Testis (tissue), 2 donors: ENCODE measurements at regions not wholly inside any gene's neighbourhood (a gene's known extent, or its start where the extent isn't known, plus 50 kb on each side); places are given as distances from the start of the nearest gene placed in this dataset.

Experiments
- DNase-seq: peaks from one replicate; pipeline ENCODE4 v3.0.0-alpha.2; 2019
- H3K27ac ChIP-seq, 2 donors: fragments of 200-600 bp; sonication (generic); one replicate each; pipeline ENCODE4 v1.5.1; 2019
- H3K27me3 ChIP-seq: fragments of 200-600 bp; sonication (generic); one replicate; pipeline ENCODE4 v1.5.1; 2019
- H3K36me3 ChIP-seq: fragments of 200-600 bp; sonication (generic); one replicate; pipeline ENCODE4 v1.5.1; 2017; ENCODE audit warnings: low read depth; ENCODE audit errors: missing control alignments
- H3K4me1 ChIP-seq: fragments of 200-600 bp; sonication (generic); one replicate; pipeline ENCODE4 v1.5.1; 2019
- H3K4me3 ChIP-seq, 2 donors: fragments of 200-600 bp; sonication (generic); one replicate each; pipeline ENCODE4 v1.5.1; 2017 to 2019
- H3K9me3 ChIP-seq: fragments of 200-600 bp; sonication (generic); one replicate; pipeline ENCODE4 v1.5.1; 2017
- POLR2A ChIP-seq: fragments of 450-650 bp; IDR thresholded peaks from one replicate; pipeline ENCODE4 v1.6.1; 2017; ENCODE audit warnings: antibody characterized with exemption, mild to moderate bottlenecking, moderate library complexity
- WGBS, 2 donors: methylation state at CpG; one replicate each; pipeline ENCODE4 v1.1.5; 2018; 5-methylcytosine and 5-hydroxymethylcytosine counted together
- intact Hi-C: fragments of 100-400 bp; cut with DNase I; formaldehyde crosslinking; loops from one replicate; pipeline ENCODE4 v1.15.1; 2023; ENCODE audit warnings: low total_unique reads
- TF ChIP-seq, protein P1 (sequence below), 3 experiments: fragments of 450-650 bp in 2 of 3; fragments of 200-600 bp in 1 of 3; sonication (generic) in 1 of 3; IDR thresholded peaks; one replicate each; pipeline ENCODE4 v1.5.1; 2016 to 2019; ENCODE audit warnings: antibody characterized with exemption in 3 of 3, mild to moderate bottlenecking in 2 of 3, moderate library complexity in 1 of 3

GRCh38 chr4:165783626-165784025 lies 89.4 kb upstream of the TLL1 start:
- DNase-seq, result no peak
- no peak overlapping the region for H3K27ac ChIP-seq
- peaks cover 14% of the 10 kb centered on the region for H3K4me1 ChIP-seq
- 32 to 35% methylated on average over 3 of the region's 3 CpGs for WGBS, 2 donors
- H3K27me3 ChIP-seq, result no peaks in the 10 kb centered on the region
- TF ChIP-seq, protein P1, sequence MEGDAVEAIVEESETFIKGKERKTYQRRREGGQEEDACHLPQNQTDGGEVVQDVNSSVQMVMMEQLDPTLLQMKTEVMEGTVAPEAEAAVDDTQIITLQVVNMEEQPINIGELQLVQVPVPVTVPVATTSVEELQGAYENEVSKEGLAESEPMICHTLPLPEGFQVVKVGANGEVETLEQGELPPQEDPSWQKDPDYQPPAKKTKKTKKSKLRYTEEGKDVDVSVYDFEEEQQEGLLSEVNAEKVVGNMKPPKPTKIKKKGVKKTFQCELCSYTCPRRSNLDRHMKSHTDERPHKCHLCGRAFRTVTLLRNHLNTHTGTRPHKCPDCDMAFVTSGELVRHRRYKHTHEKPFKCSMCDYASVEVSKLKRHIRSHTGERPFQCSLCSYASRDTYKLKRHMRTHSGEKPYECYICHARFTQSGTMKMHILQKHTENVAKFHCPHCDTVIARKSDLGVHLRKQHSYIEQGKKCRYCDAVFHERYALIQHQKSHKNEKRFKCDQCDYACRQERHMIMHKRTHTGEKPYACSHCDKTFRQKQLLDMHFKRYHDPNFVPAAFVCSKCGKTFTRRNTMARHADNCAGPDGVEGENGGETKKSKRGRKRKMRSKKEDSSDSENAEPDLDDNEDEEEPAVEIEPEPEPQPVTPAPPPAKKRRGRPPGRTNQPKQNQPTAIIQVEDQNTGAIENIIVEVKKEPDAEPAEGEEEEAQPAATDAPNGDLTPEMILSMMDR (IDR thresholded peaks at IDR 0.05), result no peak
- no peak for TF ChIP-seq POLR2A
- H3K36me3 ChIP-seq, result no peaks in the 10 kb centered on the region
- H3K9me3 ChIP-seq, result no peaks in the 10 kb centered on the region
- intact Hi-C loops, result no loop called here
- no peak overlapping the region for H3K4me3 ChIP-seq

DNA sequence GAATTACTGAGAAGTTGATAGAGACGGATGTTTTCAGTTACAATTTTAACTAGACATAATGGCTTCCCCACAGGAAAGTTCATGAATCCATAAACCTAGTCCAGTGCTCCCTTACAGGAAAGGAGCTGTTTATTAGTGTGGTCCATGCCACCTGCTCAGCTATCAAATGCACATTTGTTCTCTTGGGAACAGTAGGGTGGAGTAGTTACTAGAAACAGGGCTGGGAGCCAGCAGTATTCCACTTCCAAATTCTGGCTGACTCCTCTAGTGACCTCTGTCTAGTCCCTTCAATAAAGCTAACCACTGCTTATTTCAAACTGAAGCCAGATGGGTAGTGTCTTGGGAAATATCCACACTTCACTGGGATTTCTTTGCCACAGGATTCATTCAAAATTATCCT lies 88.4 kb upstream of the TLL1 start:
- peak; percentile 33 for DNase-seq
- no peak overlapping the region for H3K27ac ChIP-seq

DNA sequence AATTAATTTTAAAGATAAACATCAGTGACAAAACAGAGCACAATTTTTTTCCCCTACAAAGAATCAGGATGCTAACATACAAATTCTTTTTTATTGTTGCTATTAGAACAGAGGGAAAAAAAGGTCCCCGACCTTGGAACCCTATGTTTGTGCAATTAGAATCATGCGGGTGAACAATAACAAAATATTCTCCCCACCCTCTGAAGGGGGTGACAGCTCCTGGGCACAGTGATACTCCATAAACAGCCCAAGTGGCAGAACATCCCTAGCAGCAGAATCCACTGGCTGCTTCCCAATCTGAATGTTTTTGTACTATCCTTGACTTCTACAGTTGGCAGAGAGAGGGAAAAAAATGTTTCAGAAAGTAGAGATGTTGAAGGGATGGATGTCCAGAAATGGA lies 87.7 kb upstream of the TLL1 start:
- no peak overlapping the region for H3K27ac ChIP-seq
- 51 to 57% methylated on average over 2 of the region's 2 CpGs for WGBS, 2 donors
- H3K4me3 ChIP-seq, result no peak overlapping the region
- H3K9me3 ChIP-seq, result no peaks in the 10 kb centered on the region
- H3K36me3 ChIP-seq, result no peaks in the 10 kb centered on the region
- peaks cover 16% of the 10 kb centered on the region for H3K4me1 ChIP-seq
- intact Hi-C loops, result no loop called here
- no peaks in the 10 kb centered on the region for H3K27me3 ChIP-seq
- no peak for DNase-seq
- TF ChIP-seq POLR2A, result no peak
- TF ChIP-seq, protein P1 (IDR thresholded peaks at IDR 0.05), result no peak

More for the DNA sequence above, 88.4 kb upstream of the TLL1 start:
- TF ChIP-seq, protein P1 (IDR thresholded peaks at IDR 0.05), result no peak
- no peak for TF ChIP-seq POLR2A
- no peaks in the 10 kb centered on the region for H3K9me3 ChIP-seq
- H3K27me3 ChIP-seq, result no peaks in the 10 kb centered on the region
- WGBS, 2 donors, result 44 to 61% methylated on average over 1 of the region's 1 CpG
- peaks cover 16% of the 10 kb centered on the region for H3K4me1 ChIP-seq
- H3K4me3 ChIP-seq, result no peak overlapping the region
- no peaks in the 10 kb centered on the region for H3K36me3 ChIP-seq
- intact Hi-C loops, result no loop called here

GRCh38 chr4:165787516-165788274 lies 85.3 kb upstream of the TLL1 start:
- H3K27me3 ChIP-seq, result no peaks in the 10 kb centered on the region
- H3K36me3 ChIP-seq, result no peaks in the 10 kb centered on the region
- TF ChIP-seq, protein P1 (IDR thresholded peaks at IDR 0.05), result no peak
- no peak for TF ChIP-seq POLR2A
- intact Hi-C loops, result no loop called here
- 49 to 57% methylated on average over 4 of the region's 4 CpGs for WGBS, 2 donors
- peaks cover 16% of the 10 kb centered on the region for H3K4me1 ChIP-seq
- no peak overlapping the region for H3K27ac ChIP-seq
- no peaks in the 10 kb centered on the region for H3K9me3 ChIP-seq
- no peak overlapping the region for H3K4me3 ChIP-seq
- no peak for DNase-seq
